WTC11 (cell line): ENCODE measurements at regions not wholly inside any gene's neighbourhood (a gene's known extent, or its start where the extent isn't known, plus 50 kb on each side); places are given as distances from the start of the nearest gene placed in this dataset.

Experiments used
- ELF4 ChIP-seq: sonication (generic); formaldehyde crosslinking; IDR thresholded peaks from 2 replicates; pipeline ENCODE4 v1.8.1; 2022; ENCODE audit warnings: low read depth, mild to moderate bottlenecking, moderate library complexity, missing genetic modification reagents
- GTF2I ChIP-seq: fragments of 250-450 bp; sonication (Bioruptor Pico); conservative IDR thresholded peaks from 2 replicates; pipeline ENCODE4 v1.4.0; 2021; ENCODE audit warnings: mild to moderate bottlenecking
- IRF2 ChIP-seq: sonication (generic); formaldehyde crosslinking; IDR thresholded peaks from 2 replicates; pipeline ENCODE4 v1.8.0; 2022; ENCODE audit warnings: low read depth, missing genetic modification reagents, borderline replicate concordance
- NFYB ChIP-seq: sonication (generic); formaldehyde crosslinking; conservative IDR thresholded peaks from 2 replicates; pipeline ENCODE4 v1.8.0; 2022; ENCODE audit warnings: low read depth, missing genetic modification reagents
- TF ChIP-seq, protein P1 (sequence below): sonication (generic); formaldehyde crosslinking; IDR thresholded peaks from 2 replicates; pipeline ENCODE4 v1.8.0; 2022; ENCODE audit warnings: mild to moderate bottlenecking, missing genetic modification reagents
- TF ChIP-seq, protein P2 (sequence below): fragments of 200-600 bp; IDR thresholded peaks from 2 replicates; pipeline ENCODE4 v1.8.0; 2022; ENCODE audit warnings: antibody characterized with exemption
- TF ChIP-seq, protein P3 (sequence below): sonication (generic); formaldehyde crosslinking; conservative IDR thresholded peaks from 2 replicates; pipeline ENCODE4 v1.8.1; 2023; ENCODE audit warnings: mild to moderate bottlenecking, low read depth, missing genetic modification reagents, moderate library complexity
- TF ChIP-seq, protein P4 (sequence below): fragments of 250-450 bp; sonication (Bioruptor Pico); IDR thresholded peaks from 2 replicates; pipeline ENCODE4 v2.1.2; 2022; ENCODE audit warnings: mild to moderate bottlenecking, moderate library complexity
- TF ChIP-seq, protein P5 (sequence below): sonication (generic); formaldehyde crosslinking; IDR thresholded peaks from 2 replicates; pipeline ENCODE4 v1.8.0; 2022; ENCODE audit warnings: mild to moderate bottlenecking, missing genetic modification reagents

DNA sequence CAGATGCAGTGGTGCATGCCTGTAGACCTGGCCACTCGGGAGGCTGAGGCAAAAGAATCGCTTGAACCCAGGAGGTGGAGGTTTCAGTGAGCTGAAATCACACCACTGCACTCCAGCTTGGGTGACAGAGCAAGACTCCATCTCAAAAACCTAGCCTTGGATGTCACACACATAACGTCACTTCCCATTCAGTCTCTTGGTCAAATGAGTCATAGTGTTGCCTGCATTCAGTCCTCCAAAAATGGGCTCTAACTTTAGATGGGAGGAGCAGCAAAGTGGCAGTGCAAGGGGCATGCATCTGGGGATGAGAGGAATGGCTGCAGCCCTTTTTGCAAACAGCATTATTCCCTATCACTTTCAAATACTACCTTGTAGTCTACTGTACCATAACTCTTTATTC is 62.9 kb upstream of the AGBL1 start:
- TF ChIP-seq, protein P1, sequence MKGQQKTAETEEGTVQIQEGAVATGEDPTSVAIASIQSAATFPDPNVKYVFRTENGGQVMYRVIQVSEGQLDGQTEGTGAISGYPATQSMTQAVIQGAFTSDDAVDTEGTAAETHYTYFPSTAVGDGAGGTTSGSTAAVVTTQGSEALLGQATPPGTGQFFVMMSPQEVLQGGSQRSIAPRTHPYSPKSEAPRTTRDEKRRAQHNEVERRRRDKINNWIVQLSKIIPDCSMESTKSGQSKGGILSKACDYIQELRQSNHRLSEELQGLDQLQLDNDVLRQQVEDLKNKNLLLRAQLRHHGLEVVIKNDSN, result no peak
- TF ChIP-seq, protein P2, sequence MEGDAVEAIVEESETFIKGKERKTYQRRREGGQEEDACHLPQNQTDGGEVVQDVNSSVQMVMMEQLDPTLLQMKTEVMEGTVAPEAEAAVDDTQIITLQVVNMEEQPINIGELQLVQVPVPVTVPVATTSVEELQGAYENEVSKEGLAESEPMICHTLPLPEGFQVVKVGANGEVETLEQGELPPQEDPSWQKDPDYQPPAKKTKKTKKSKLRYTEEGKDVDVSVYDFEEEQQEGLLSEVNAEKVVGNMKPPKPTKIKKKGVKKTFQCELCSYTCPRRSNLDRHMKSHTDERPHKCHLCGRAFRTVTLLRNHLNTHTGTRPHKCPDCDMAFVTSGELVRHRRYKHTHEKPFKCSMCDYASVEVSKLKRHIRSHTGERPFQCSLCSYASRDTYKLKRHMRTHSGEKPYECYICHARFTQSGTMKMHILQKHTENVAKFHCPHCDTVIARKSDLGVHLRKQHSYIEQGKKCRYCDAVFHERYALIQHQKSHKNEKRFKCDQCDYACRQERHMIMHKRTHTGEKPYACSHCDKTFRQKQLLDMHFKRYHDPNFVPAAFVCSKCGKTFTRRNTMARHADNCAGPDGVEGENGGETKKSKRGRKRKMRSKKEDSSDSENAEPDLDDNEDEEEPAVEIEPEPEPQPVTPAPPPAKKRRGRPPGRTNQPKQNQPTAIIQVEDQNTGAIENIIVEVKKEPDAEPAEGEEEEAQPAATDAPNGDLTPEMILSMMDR, result no peak
- TF ChIP-seq, protein P3, sequence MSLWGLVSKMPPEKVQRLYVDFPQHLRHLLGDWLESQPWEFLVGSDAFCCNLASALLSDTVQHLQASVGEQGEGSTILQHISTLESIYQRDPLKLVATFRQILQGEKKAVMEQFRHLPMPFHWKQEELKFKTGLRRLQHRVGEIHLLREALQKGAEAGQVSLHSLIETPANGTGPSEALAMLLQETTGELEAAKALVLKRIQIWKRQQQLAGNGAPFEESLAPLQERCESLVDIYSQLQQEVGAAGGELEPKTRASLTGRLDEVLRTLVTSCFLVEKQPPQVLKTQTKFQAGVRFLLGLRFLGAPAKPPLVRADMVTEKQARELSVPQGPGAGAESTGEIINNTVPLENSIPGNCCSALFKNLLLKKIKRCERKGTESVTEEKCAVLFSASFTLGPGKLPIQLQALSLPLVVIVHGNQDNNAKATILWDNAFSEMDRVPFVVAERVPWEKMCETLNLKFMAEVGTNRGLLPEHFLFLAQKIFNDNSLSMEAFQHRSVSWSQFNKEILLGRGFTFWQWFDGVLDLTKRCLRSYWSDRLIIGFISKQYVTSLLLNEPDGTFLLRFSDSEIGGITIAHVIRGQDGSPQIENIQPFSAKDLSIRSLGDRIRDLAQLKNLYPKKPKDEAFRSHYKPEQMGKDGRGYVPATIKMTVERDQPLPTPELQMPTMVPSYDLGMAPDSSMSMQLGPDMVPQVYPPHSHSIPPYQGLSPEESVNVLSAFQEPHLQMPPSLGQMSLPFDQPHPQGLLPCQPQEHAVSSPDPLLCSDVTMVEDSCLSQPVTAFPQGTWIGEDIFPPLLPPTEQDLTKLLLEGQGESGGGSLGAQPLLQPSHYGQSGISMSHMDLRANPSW (CRISPR knock-in tag), result no peak
- no peak for TF ChIP-seq GTF2I
- TF ChIP-seq, protein P4, sequence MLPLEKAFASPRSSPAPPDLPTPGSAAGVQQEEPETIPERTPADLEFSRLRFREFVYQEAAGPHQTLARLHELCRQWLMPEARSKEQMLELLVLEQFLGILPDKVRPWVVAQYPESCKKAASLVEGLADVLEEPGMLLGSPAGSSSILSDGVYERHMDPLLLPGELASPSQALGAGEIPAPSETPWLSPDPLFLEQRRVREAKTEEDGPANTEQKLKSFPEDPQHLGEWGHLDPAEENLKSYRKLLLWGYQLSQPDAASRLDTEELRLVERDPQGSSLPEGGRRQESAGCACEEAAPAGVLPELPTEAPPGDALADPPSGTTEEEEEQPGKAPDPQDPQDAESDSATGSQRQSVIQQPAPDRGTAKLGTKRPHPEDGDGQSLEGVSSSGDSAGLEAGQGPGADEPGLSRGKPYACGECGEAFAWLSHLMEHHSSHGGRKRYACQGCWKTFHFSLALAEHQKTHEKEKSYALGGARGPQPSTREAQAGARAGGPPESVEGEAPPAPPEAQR (CRISPR knock-in tag), result no peak
- TF ChIP-seq, protein P5, sequence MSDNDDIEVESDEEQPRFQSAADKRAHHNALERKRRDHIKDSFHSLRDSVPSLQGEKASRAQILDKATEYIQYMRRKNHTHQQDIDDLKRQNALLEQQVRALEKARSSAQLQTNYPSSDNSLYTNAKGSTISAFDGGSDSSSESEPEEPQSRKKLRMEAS, result no peak
- TF ChIP-seq IRF2 (CRISPR knock-in tag), result no peak
- TF ChIP-seq NFYB (CRISPR knock-in tag), result no peak
- TF ChIP-seq ELF4, result no peak
